NCI-H446 (cell line): ENCODE measurements at regions not wholly inside any gene's neighbourhood (a gene's known extent, or its start where the extent isn't known, plus 50 kb on each side); places are given as distances from the start of the nearest gene placed in this dataset.

Source experiments
- DNase-seq, 2 experiments: peaks; one replicate each; lab custom pipeline; 2025; lab: John Stamatoyannopoulos, UW

GRCh38 chr4:114728426-114728825 lies 129.8 kb downstream of the UGT8 start:
- DNase-seq = no peak

- DNase-seq = peak; percentile 29 to 82
Observed at GRCh38 chr4:114729068-114729738, 130.6 kb downstream of the UGT8 start.

- DNase-seq = peak in 1 of 2 experiments; percentile 62
Observed at GRCh38 chr4:114734594-114734993, 136.0 kb downstream of the UGT8 start.

GRCh38 chr4:114752391-114753165 lies 154.0 kb downstream of the UGT8 start:
- DNase-seq = no peak

- DNase-seq = no peak
Observed at GRCh38 chr4:114754616-114755015, 156.0 kb downstream of the UGT8 start.

GRCh38 chr4:114758066-114758465 lies 159.5 kb downstream of the UGT8 start:
- DNase-seq = no peak

- no peak for DNase-seq
Observed at GRCh38 chr4:114768501-114768900, 169.9 kb downstream of the UGT8 start.

GRCh38 chr4:114770624-114771023 lies 172.0 kb downstream of the UGT8 start:
- DNase-seq = no peak

GRCh38 chr4:114773339-114773738 lies 174.7 kb downstream of the UGT8 start:
- no peak for DNase-seq
